ENCODE measurements at regions not wholly inside any gene's neighbourhood (a gene's known extent, or its start where the extent isn't known, plus 50 kb on each side); places are given as distances from the start of the nearest gene placed in this dataset.

- no peak overlapping the region for H3K27ac ChIP-seq
- DNase-seq: no peak
- H3K9me3 ChIP-seq (ENCODE audit: severe bottlenecking): no peaks in the 10 kb centered on the region
- H3K27me3 ChIP-seq (ENCODE audit: insufficient read depth, low read depth, severe bottlenecking): peaks cover 79% of the 10 kb centered on the region
- no peak for TF ChIP-seq CTCF (IDR thresholded peaks at IDR 0.05; ENCODE audit: low read depth, low read length)
- no peak overlapping the region for H3K4me3 ChIP-seq (ENCODE audit: low read depth, low read length)
- no peaks in the 10 kb centered on the region for H3K36me3 ChIP-seq
Observed at GRCh38 chr14:97408937-97409815, 612.0 kb downstream of the VRK1 start.

- Histone ChIP-seq H3K36me3 (no peaks in the 10 kb centered on the region), H3K9me3 (ENCODE audit: severe bottlenecking) (no peaks in the 10 kb centered on the region), H3K27ac (no peak overlapping the region), H3K27me3 (ENCODE audit: insufficient read depth, low read depth, severe bottlenecking) (peaks cover 75% of the 10 kb centered on the region), H3K4me3 (ENCODE audit: low read depth, low read length) (no peak overlapping the region)
- no peak for DNase-seq
- no peak for TF ChIP-seq CTCF (IDR thresholded peaks at IDR 0.05; ENCODE audit: low read depth, low read length)
Observed at GRCh38 chr14:97410667-97411620, 613.8 kb downstream of the VRK1 start.

- DNase-seq: no peak
- Histone ChIP-seq H3K27me3 (ENCODE audit: insufficient read depth, low read depth, severe bottlenecking) (peaks cover 80% of the 10 kb centered on the region), H3K27ac (no peak overlapping the region), H3K36me3 (no peaks in the 10 kb centered on the region), H3K4me3 (ENCODE audit: low read depth, low read length) (no peak overlapping the region), H3K9me3 (ENCODE audit: severe bottlenecking) (no peaks in the 10 kb centered on the region)
- TF ChIP-seq CTCF (IDR thresholded peaks at IDR 0.05; ENCODE audit: low read depth, low read length): no peak
Observed at GRCh38 chr14:97411938-97412612, 614.9 kb downstream of the VRK1 start.

- Histone ChIP-seq H3K9me3 (ENCODE audit: severe bottlenecking) (no peaks in the 10 kb centered on the region), H3K4me3 (ENCODE audit: low read depth, low read length) (no peak overlapping the region), H3K27ac (no peak overlapping the region), H3K36me3 (no peaks in the 10 kb centered on the region), H3K27me3 (ENCODE audit: insufficient read depth, low read depth, severe bottlenecking) (peaks cover 81% of the 10 kb centered on the region)
- no peak for TF ChIP-seq CTCF (IDR thresholded peaks at IDR 0.05; ENCODE audit: low read depth, low read length)
- no peak for DNase-seq
Observed at GRCh38 chr14:97413022-97413539, 615.9 kb downstream of the VRK1 start.

- Histone ChIP-seq H3K27me3 (ENCODE audit: insufficient read depth, low read depth, severe bottlenecking) (peaks cover 81% of the 10 kb centered on the region), H3K9me3 (ENCODE audit: severe bottlenecking) (no peaks in the 10 kb centered on the region), H3K36me3 (no peaks in the 10 kb centered on the region), H3K4me3 (ENCODE audit: low read depth, low read length) (no peak overlapping the region), H3K27ac (no peak overlapping the region)
- TF ChIP-seq CTCF (IDR thresholded peaks at IDR 0.05; ENCODE audit: low read depth, low read length): no peak
- no peak for DNase-seq
Observed at GRCh38 chr14:97413966-97414717, 617.0 kb downstream of the VRK1 start.
